AG04449 (cell line): ENCODE measurements at regions not wholly inside any gene's neighbourhood (a gene's known extent, or its start where the extent isn't known, plus 50 kb on each side); places are given as distances from the start of the nearest gene placed in this dataset.

Source experiments
- CTCF ChIA-PET: fragments of 350-600 bp; formaldehyde crosslinking; extraction: SDS; loops from one replicate; lab custom pipeline; 2021; ENCODE audit warnings: antibody characterized with exemption; lab: Yijun Ruan, JAX
- POLR2A ChIA-PET: fragments of 400-600, 350-600 bp; formaldehyde crosslinking; extraction: SDS; loops from one replicate; lab custom pipeline; 2020; ENCODE audit warnings: antibody characterized with exemption, inconsistent platforms; lab: Yijun Ruan, JAX
- DNase-seq: peaks from one replicate; pipeline ENCODE4 v3.0.0-alpha.2; 2010; ENCODE audit warnings: low read depth, low spot score
- H3K4me3 ChIP-seq: 2 replicates; pipeline ENCODE4 v1.5.1; 2011; ENCODE audit warnings: low read depth, mild to moderate bottlenecking, control low read depth, low read length
- CTCF ChIP-seq: IDR thresholded peaks from one replicate; pipeline ENCODE4 v1.5.1; 2011; ENCODE audit warnings: mild to moderate bottlenecking, moderate library complexity, low read length, control low read depth, inconsistent platforms; ENCODE audit not compliant: insufficient read depth; ENCODE audit errors: missing control alignments

- H3K4me3 ChIP-seq = no peak overlapping the region
- TF ChIP-seq CTCF = no peak
- ChIA-PET POLR2A (no interaction called here), CTCF (interaction anchor here (1.2 kb wide), 1 partner anchor 27 kb away, joined by 3 read pairs; no protein-coding TSS in a partner anchor)
- peak; percentile 12 for DNase-seq
Observed at GRCh38 chr1:45272913-45273371, 53.8 kb upstream of the HPDL start.

- no peak for TF ChIP-seq CTCF
- CTCF ChIA-PET = no interaction called here
- no peak for DNase-seq
- no peak overlapping the region for H3K4me3 ChIP-seq
- POLR2A ChIA-PET = interaction anchor here (0.7 kb wide), 1 partner anchor 1392 kb away, joined by 3 read pairs; no protein-coding TSS in a partner anchor
Observed at GRCh38 chr1:45275054-45275453, 51.6 kb upstream of the HPDL start.
